ENCODE measurements at regions not wholly inside any gene's neighbourhood (a gene's known extent, or its start where the extent isn't known, plus 50 kb on each side); places are given as distances from the start of the nearest gene placed in this dataset.

GRCh38 chr13:89982407-89983095, 1364.9 kb upstream of the MIR17HG start:
- TF ChIP-seq CTCF (IDR thresholded peaks at IDR 0.05) = no peak
- TF ChIP-seq POLR2A (IDR thresholded peaks at IDR 0.05) = no peak
- Histone ChIP-seq H3K4me3 (replicated peaks in 1 of 3) (no peak overlapping the region), H3K27me3 (no peaks in the 10 kb centered on the region), H3K36me3 (no peaks in the 10 kb centered on the region), H3K4me1 (no peaks in the 10 kb centered on the region), H3K9me3 (no peaks in the 10 kb centered on the region), H3K27ac (no peak overlapping the region)
- 63 to 73% methylated on average over 5 of the region's 5 CpGs for WGBS, 2 donors
- intact Hi-C loops (cut with DNase I) = no loop called here
- DNase-seq = no peak

DNA sequence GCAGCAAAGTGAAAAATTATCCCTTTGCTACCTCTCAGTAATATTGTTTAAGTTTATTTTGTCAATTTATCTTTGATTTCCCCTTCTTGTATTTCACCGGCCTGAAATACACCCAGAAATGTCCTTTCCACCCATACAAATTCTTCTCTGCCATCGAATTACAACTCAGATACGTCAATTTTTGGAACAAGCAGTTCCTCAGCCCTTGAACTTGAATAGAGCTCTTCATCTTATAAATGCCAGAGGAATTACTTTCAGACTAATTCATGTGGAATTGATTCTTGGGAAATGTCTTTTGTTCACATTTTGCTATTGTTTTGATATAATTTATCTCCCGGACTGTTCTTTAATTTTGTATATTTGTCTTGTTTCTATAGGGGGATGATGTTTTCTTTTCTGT, 1359.3 kb upstream of the MIR17HG start:
- Histone ChIP-seq H3K4me3 (replicated peaks in 1 of 3) (no peak overlapping the region), H3K27me3 (no peaks in the 10 kb centered on the region), H3K36me3 (no peaks in the 10 kb centered on the region), H3K9me3 (no peaks in the 10 kb centered on the region), H3K27ac (no peak overlapping the region), H3K4me1 (no peaks in the 10 kb centered on the region)
- intact Hi-C loops (cut with DNase I) = no loop called here
- no peak for DNase-seq
- 21 to 72% methylated on average over 4 of the region's 4 CpGs for WGBS, 2 donors
- TF ChIP-seq CTCF (IDR thresholded peaks at IDR 0.05) (no peak), POLR2A (IDR thresholded peaks at IDR 0.05) (no peak)

GRCh38 chr13:90003566-90003965, 1343.9 kb upstream of the MIR17HG start:
- WGBS, 2 donors = 95 to 98% methylated on average over 3 of the region's 3 CpGs
- Histone ChIP-seq H3K9me3 (no peaks in the 10 kb centered on the region), H3K4me3 (replicated peaks in 1 of 3) (no peak overlapping the region), H3K27me3 (no peaks in the 10 kb centered on the region), H3K27ac (no peak overlapping the region), H3K36me3 (no peaks in the 10 kb centered on the region), H3K4me1 (no peaks in the 10 kb centered on the region)
- TF ChIP-seq CTCF (IDR thresholded peaks at IDR 0.05) (no peak), POLR2A (IDR thresholded peaks at IDR 0.05) (no peak)
- intact Hi-C loops (cut with DNase I) = no loop called here
- DNase-seq = no peak

DNA sequence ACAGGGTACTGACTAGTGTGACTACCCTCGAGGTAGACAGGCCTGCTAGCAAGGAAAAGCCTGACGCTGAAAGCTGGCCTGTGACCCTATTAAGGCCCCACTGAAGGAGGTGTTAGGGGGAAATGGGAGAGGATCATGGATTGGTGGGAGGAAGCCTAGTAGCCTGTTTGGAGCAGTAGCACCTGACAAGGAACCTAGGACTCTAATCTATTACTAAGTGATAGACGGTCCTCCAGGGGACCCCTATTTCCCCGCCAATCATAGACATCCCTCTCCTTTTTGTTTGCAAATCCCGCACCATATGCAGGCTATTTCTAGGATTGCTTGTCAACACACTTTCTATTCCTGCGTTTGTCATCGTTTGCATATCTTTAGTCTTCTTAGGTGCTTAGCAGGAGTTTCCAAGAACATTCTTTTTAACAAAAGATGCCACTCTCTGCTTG, 1338.8 kb upstream of the MIR17HG start:
- Histone ChIP-seq H3K9me3 (no peaks in the 10 kb centered on the region), H3K27ac (no peak overlapping the region), H3K4me1 (no peaks in the 10 kb centered on the region), H3K27me3 (no peaks in the 10 kb centered on the region), H3K4me3 (replicated peaks in 1 of 3) (no peak overlapping the region), H3K36me3 (no peaks in the 10 kb centered on the region)
- TF ChIP-seq CTCF (IDR thresholded peaks at IDR 0.05) = no peak
- TF ChIP-seq POLR2A (IDR thresholded peaks at IDR 0.05) = no peak
- intact Hi-C loops (cut with DNase I) = no loop called here
- 60 to 67% methylated on average over 7 of the region's 7 CpGs for WGBS, 2 donors
- DNase-seq = no peak

- no peak overlapping the region for H3K27ac ChIP-seq
- DNase-seq = no peak
- H3K36me3 ChIP-seq = no peaks in the 10 kb centered on the region
- H3K4me3 ChIP-seq (replicated peaks in 1 of 3) = no peak overlapping the region
- TF ChIP-seq CTCF (IDR thresholded peaks at IDR 0.05) (no peak), POLR2A (IDR thresholded peaks at IDR 0.05) (no peak)
- no peaks in the 10 kb centered on the region for H3K27me3 ChIP-seq
- H3K9me3 ChIP-seq = no peaks in the 10 kb centered on the region
- WGBS, 2 donors = 85 to 89% methylated on average over 1 of the region's 1 CpG
- H3K4me1 ChIP-seq = no peaks in the 10 kb centered on the region
- intact Hi-C loops (cut with DNase I) = no loop called here
Measured at GRCh38 chr13:90014038-90014437, 1333.4 kb upstream of the MIR17HG start.

Measured in thyroid gland (tissue), 4 donors.